Skeletal muscle tissue (tissue), 3 donors: ENCODE measurements at regions not wholly inside any gene's neighbourhood (a gene's known extent, or its start where the extent isn't known, plus 50 kb on each side); places are given as distances from the start of the nearest gene placed in this dataset.

Experiments
- H3K27ac ChIP-seq: one replicate; pipeline ENCODE4 v1.7.0; 2013; ENCODE audit warnings: mild to moderate bottlenecking, low read depth, low read length, inconsistent platforms
- H3K27me3 ChIP-seq, 3 donors: one replicate each; pipeline ENCODE4 v1.7.0; 2013; ENCODE audit warnings: low read length in 3 of 3; ENCODE audit not compliant: control insufficient read depth in 3 of 3, insufficient read depth in 3 of 3
- H3K36me3 ChIP-seq, 3 donors: one replicate each; pipeline ENCODE4 v1.7.0; 2013; ENCODE audit warnings: low read length in 3 of 3; ENCODE audit not compliant: control insufficient read depth in 3 of 3, insufficient read depth in 3 of 3
- H3K4me1 ChIP-seq, 3 donors: one replicate each; pipeline ENCODE4 v1.7.0; 2013; ENCODE audit warnings: low read length in 3 of 3, mild to moderate bottlenecking in 3 of 3; ENCODE audit not compliant: control insufficient read depth in 3 of 3, insufficient read depth in 3 of 3
- H3K4me3 ChIP-seq, 3 donors: one replicate each; pipeline ENCODE4 v1.7.0; 2013; ENCODE audit warnings: low read length in 3 of 3
- H3K9ac ChIP-seq, 3 donors: one replicate each; pipeline ENCODE4 v1.7.0; 2013; ENCODE audit warnings: low read length in 3 of 3, mild to moderate bottlenecking in 3 of 3, moderate library complexity in 2 of 3, low read depth in 1 of 3
- H3K9me3 ChIP-seq, 3 donors: one replicate each; pipeline ENCODE4 v1.7.0; 2013; ENCODE audit warnings: low read length in 3 of 3; ENCODE audit not compliant: control insufficient read depth in 3 of 3
- donor health status: Osteomylitis.

DNA sequence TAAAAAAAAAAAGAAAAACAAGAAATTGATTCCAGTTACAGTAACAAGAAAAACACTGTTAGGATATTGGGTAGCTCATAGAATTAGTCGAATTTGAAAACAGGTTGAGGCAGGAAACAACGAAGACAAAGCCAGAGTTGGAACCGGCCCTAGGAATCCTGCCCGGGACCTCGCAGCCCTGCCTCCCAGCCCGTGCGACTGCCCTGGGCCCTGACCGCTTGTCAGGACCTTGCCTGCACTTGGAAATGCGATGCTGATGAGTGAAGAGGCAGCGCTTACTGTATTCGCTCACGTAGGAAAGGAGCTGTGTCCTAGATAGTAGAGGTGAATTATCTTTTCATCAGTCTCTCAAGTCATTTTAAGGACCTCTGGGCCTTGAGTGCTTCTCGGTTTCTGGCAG is 611.7 kb upstream of the FAT1 start:
- Histone ChIP-seq H3K4me1 (no peaks in the 10 kb centered on the region), H3K27ac (no peak overlapping the region), H3K9me3 (no peaks in the 10 kb centered on the region), H3K27me3 (no peaks in the 10 kb centered on the region), H3K36me3 (no peaks in the 10 kb centered on the region), H3K9ac (no peak overlapping the region), H3K4me3 (no peak overlapping the region)

DNA sequence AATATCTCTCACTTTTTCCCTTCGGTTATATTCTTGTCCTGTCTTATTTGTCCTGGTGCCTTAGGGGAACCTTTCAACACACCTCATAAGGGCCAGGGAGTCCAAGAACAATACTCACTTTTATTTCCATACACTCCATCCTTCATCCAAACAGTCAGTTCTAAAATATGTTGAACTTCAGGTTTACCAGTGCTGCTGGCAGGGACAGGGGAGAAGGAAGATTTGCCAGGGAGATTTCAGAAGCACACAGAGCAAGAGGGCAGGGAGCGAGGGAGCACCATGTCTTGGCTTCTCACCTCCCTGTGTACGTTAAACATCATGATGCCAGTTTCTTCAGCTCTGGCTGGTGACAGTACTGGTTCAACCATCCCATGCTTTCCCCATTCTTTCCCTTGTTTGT is 631.1 kb upstream of the FAT1 start:
- no peak overlapping the region for H3K27ac ChIP-seq
- no peaks in the 10 kb centered on the region for H3K36me3 ChIP-seq
- no peaks in the 10 kb centered on the region for H3K9me3 ChIP-seq
- H3K4me3 ChIP-seq, result no peak overlapping the region
- H3K9ac ChIP-seq, result no peak overlapping the region
- no peaks in the 10 kb centered on the region for H3K4me1 ChIP-seq
- no peaks in the 10 kb centered on the region for H3K27me3 ChIP-seq

DNA sequence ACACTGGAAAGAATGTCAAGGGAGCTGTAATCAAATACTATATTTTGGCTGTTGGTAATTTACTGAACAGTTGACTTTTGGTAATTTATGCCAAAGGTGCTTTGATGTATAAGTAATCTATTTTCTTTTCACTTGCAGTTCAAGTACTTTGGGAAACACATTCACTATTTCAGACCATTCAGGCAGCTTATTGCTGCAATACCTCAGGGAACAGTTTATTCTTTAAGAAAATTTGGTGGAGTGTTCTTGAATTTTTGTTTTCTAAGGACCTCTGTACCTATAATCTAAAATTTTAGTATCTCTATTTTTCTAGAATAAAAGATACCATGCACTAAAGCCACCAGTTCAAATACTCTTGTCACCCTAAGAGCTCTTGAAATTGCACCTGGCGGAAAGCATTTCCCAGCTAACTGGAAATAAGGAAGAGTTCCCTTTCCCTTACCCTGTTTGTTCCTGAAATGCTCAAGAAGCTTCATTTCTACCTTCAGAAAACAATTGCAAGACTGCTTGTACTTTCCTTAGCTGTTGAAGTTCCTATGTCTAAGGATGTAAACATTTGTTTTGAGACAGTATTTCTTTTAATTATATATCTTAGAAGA is 633.5 kb upstream of the FAT1 start:
- Histone ChIP-seq H3K9ac (no peak overlapping the region), H3K9me3 (no peaks in the 10 kb centered on the region), H3K36me3 (no peaks in the 10 kb centered on the region), H3K27me3 (no peaks in the 10 kb centered on the region), H3K27ac (no peak overlapping the region), H3K4me1 (no peaks in the 10 kb centered on the region), H3K4me3 (no peak overlapping the region)

DNA sequence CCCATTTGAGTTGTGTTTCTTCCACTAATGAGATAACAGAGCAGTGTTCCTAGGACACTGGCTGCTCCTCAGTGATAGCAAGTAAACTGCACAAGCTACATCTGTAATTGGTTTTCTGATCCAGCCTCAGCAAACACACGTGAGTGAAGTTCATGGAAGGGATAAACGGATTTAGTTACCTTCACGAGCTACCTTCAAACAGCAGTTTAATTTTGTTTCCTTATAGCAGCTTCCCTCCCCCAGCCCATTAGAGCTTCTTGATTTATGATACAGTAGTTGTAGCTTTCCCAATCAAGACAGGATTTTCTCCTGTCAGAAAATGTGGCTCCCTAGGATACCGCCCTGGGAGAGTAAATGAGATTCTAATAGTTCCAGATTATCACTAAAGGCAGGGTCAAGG is 634.2 kb upstream of the FAT1 start:
- no peak overlapping the region for H3K27ac ChIP-seq
- no peak overlapping the region for H3K9ac ChIP-seq
- no peaks in the 10 kb centered on the region for H3K4me1 ChIP-seq
- no peak overlapping the region for H3K4me3 ChIP-seq
- no peaks in the 10 kb centered on the region for H3K36me3 ChIP-seq
- H3K27me3 ChIP-seq, result no peaks in the 10 kb centered on the region
- no peaks in the 10 kb centered on the region for H3K9me3 ChIP-seq

DNA sequence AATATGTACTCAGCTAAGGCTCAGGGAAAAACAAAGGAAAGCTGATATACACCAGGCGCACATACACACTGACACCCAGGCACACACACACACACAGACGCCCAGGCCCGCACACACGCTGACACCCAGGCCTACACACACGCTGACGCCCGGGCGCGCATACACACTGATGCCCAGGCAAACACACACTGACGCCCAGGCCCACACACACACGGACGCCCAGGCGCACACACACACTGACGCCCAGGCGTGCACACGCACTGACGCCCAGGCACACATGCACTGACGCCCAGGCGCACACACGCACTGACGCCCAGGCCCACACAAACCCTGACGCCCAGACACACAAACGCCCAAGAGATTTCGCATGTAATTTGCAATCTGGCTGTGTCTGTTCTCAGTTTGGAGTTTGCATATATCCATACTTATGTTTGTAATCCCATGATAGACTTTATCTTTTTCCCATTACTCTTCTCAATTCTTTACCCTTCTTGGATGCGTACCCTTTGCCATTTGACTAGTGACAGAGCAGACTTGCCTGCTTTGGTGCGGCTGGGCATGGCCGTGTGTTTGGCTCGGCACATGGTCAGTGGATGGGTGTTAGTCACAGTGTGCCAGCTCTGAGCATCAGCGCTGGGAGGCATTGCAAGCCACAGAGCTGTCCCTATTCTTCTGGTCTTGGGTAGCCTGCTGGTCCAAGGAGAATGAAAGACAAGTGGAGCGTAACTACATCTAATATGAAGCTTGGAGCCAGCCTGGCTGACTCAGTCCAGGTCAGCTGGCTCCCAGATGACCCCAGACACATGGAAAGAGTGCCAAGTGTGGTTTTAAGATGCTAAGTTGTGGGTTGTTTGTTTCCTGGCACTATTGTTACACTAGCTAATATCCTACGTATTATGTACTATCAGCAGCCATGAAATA is 632.4 kb upstream of the ZFP42 start:
- Histone ChIP-seq H3K27ac (no peak overlapping the region), H3K9me3 (peaks cover 0 to 4% (median 0%) of the 10 kb centered on the region in 3 donors), H3K36me3 (no peaks in the 10 kb centered on the region), H3K27me3 (no peaks in the 10 kb centered on the region), H3K4me3 (no peak overlapping the region), H3K4me1 (no peaks in the 10 kb centered on the region), H3K9ac (no peak overlapping the region)

DNA sequence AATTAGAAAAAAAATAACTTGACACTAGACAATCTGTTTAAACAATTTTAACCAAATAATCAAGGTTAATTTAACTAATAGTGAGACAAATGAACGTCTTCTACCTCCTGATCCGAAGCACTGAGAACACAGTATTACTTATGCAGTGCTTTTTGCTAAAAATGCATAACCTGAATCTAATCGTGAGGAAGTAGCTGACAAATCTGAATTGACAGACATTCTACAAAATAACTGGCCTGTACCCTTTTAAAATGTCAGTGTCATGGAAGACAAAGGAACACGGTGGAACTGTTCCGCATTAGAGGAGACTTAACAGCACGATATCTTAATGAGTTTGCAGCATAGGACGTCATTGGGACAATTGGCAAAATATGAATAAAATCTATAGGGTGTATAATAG is 631.2 kb upstream of the ZFP42 start:
- no peak overlapping the region for H3K9ac ChIP-seq
- no peak overlapping the region for H3K27ac ChIP-seq
- no peaks in the 10 kb centered on the region for H3K36me3 ChIP-seq
- H3K4me1 ChIP-seq, result no peaks in the 10 kb centered on the region
- H3K4me3 ChIP-seq, result no peak overlapping the region
- no peaks in the 10 kb centered on the region for H3K27me3 ChIP-seq
- H3K9me3 ChIP-seq, result peaks cover 0 to 4% (median 0%) of the 10 kb centered on the region in 3 donors

DNA sequence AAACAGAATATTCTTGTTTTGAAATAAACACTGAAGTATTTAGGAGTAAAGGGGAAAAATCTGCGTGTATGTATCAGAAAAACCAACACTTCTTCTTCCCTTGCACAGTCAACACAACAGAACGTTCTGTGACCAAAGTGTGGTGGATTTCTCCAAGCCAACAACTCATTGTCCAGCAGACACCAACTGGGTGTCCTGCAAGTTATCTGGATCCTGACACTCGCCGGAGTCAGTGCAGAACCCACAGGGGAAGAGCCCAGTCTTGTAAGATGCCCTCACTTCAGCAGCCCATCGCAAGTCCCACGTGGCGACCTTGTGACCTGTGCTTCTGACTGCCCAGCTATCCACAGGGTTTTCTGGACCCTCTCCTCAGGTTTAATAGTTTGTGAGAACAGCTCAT is 630.7 kb upstream of the ZFP42 start:
- Histone ChIP-seq H3K27ac (no peak overlapping the region), H3K9me3 (peaks cover 0 to 4% (median 0%) of the 10 kb centered on the region in 3 donors), H3K36me3 (no peaks in the 10 kb centered on the region), H3K4me1 (no peaks in the 10 kb centered on the region), H3K27me3 (no peaks in the 10 kb centered on the region), H3K9ac (no peak overlapping the region), H3K4me3 (no peak overlapping the region)

DNA sequence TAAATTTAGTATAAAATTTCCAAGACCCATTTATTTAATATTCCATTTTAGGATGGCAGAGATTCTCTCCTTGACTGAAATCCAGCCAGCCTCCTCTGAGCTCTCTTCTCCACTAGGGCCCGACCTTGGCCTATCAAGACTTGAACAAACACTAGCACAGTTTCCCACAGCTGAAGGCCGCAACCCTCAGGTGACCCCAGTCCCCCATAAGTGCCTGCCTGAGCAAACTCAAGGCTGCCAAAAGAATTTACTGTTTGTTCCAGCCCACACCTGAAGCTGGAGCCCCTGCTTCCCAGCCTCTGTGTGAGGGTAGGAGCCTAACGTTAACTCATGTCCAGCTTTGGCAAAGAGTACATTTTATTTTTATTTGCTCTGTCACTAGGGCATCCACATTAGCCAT is 629.0 kb upstream of the ZFP42 start:
- H3K36me3 ChIP-seq, result no peaks in the 10 kb centered on the region
- no peak overlapping the region for H3K27ac ChIP-seq
- no peaks in the 10 kb centered on the region for H3K4me1 ChIP-seq
- H3K9me3 ChIP-seq, result peaks cover 0 to 4% (median 0%) of the 10 kb centered on the region in 3 donors
- no peak overlapping the region for H3K4me3 ChIP-seq
- no peak overlapping the region for H3K9ac ChIP-seq
- H3K27me3 ChIP-seq, result no peaks in the 10 kb centered on the region

DNA sequence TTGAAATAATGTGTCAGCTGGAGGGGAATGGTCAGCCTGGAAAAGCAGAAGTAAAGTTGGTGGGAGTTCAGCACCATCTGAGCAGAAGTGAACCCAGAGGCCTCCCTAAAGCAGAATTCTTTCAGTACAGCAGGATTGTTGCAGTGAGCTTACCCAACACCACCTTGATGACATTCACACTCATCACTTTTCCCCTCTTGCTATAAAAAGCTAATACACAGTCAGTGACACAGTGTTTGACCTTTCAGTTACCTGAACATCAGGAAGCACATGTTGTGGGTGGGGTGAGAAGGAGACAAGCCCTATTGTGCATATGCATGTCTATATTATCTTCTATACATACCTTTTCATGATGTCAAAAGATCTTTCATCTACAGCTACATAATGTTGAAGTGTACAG is 624.7 kb upstream of the ZFP42 start:
- peaks cover 0 to 4% (median 0%) of the 10 kb centered on the region in 3 donors for H3K9me3 ChIP-seq
- H3K36me3 ChIP-seq, result no peaks in the 10 kb centered on the region
- no peak overlapping the region for H3K27ac ChIP-seq
- H3K4me1 ChIP-seq, result no peaks in the 10 kb centered on the region
- no peak overlapping the region for H3K9ac ChIP-seq
- no peaks in the 10 kb centered on the region for H3K27me3 ChIP-seq
- no peak overlapping the region for H3K4me3 ChIP-seq

DNA sequence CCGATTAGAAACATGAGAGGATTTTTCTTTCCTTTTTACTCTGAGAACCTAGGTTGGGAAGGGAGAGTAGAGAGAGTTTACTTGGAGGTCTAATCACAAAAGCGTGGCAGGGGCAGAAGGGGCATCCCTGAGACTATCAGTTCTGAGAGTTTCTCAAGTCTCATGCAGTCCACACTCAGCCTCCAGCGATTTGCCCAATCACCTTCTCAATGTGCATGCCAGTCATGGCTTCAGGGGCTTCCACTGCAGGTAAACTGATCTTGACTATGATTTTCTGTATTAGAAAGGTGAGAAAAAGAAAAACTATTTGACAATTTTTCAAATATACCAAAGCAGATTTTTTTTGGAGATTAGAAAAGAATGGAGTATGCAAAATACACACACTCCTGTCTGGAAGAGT is 617.1 kb upstream of the ZFP42 start:
- peaks cover 0 to 2% (median 0%) of the 10 kb centered on the region in 3 donors for H3K9me3 ChIP-seq
- H3K4me1 ChIP-seq, result no peaks in the 10 kb centered on the region
- no peak overlapping the region for H3K4me3 ChIP-seq
- H3K9ac ChIP-seq, result no peak overlapping the region
- H3K36me3 ChIP-seq, result no peaks in the 10 kb centered on the region
- H3K27me3 ChIP-seq, result no peaks in the 10 kb centered on the region
- no peak overlapping the region for H3K27ac ChIP-seq
